CD14-positive monocyte (primary cell): ENCODE measurements at regions not wholly inside any gene's neighbourhood (a gene's known extent, or its start where the extent isn't known, plus 50 kb on each side); places are given as distances from the start of the nearest gene placed in this dataset.

Experiments used
- DNase-seq, 3 donors: peaks; one replicate each; pipeline ENCODE4 v3.0.0-alpha.2; 2011 to 2022
- H2AFZ ChIP-seq: 2 replicates; pipeline ENCODE4 v1.6.0; 2012; ENCODE audit warnings: mild to moderate bottlenecking, low read depth, low read length, inconsistent platforms; ENCODE audit not compliant: insufficient read depth, poor library complexity, severe bottlenecking
- H3K27ac ChIP-seq, 2 donors: 1 replicate in 1 of 2; 2 replicates in 1 of 2; pipeline ENCODE4 v1.5.1; 2012 to 2013; ENCODE audit warnings: low read length in 2 of 2, control low read depth in 1 of 2, inconsistent platforms in 1 of 2, low read depth in 1 of 2, mild to moderate bottlenecking in 1 of 2
- H3K27me3 ChIP-seq, 2 donors: one replicate each; pipeline versions ENCODE4 v1.6.0 to v1.6.1; 2011 to 2013; ENCODE audit warnings: low read length in 2 of 2; ENCODE audit not compliant: control insufficient read depth in 2 of 2, insufficient read depth in 2 of 2
- H3K36me3 ChIP-seq, 2 donors: replicated peaks in 1 of 2; 1 replicate in 1 of 2; 2 replicates in 1 of 2; pipeline versions ENCODE4 v1.5.1 to v1.6.1; 2012 to 2013; ENCODE audit warnings: low read length in 2 of 2, control low read depth in 1 of 2, inconsistent platforms in 1 of 2, mild to moderate bottlenecking in 1 of 2; ENCODE audit not compliant: insufficient read depth in 2 of 2, control insufficient read depth in 1 of 2
- H3K4me1 ChIP-seq, 2 donors: 1 replicate in 1 of 2; 2 replicates in 1 of 2; pipeline versions ENCODE4 v1.5.1 to v1.6.1; 2012 to 2013; ENCODE audit warnings: low read length in 2 of 2, control low read depth in 1 of 2, inconsistent platforms in 1 of 2, mild to moderate bottlenecking in 1 of 2, moderate library complexity in 1 of 2; ENCODE audit not compliant: insufficient read depth in 2 of 2, control insufficient read depth in 1 of 2
- H3K4me2 ChIP-seq: replicated peaks from 2 replicates; pipeline ENCODE3; 2012; ENCODE audit warnings: low read length, moderate library complexity, mild to moderate bottlenecking; ENCODE audit not compliant: poor library complexity, severe bottlenecking; ENCODE audit errors: extremely low read depth
- H3K4me3 ChIP-seq, 3 experiments: fragments of 200-600 bp in 1 of 3; sonication (generic) in 1 of 3; replicated peaks in 1 of 3; 1 replicate in 2 of 3; 2 replicates in 1 of 3; pipeline ENCODE4 v1.5.1; 2011 to 2013; ENCODE audit warnings: low read length in 3 of 3, mild to moderate bottlenecking in 3 of 3, control low read depth in 2 of 3, low read depth in 2 of 3, inconsistent platforms in 1 of 3, moderate library complexity in 1 of 3
- H3K79me2 ChIP-seq: 2 replicates; pipeline ENCODE4 v1.6.0; 2012; ENCODE audit warnings: mild to moderate bottlenecking, control low read depth, inconsistent platforms, low read length, moderate library complexity; ENCODE audit not compliant: insufficient read depth
- H3K9ac ChIP-seq: 2 replicates; pipeline ENCODE4 v1.6.0; 2017; ENCODE audit warnings: low read length, mild to moderate bottlenecking; ENCODE audit not compliant: insufficient read depth, poor library complexity, severe bottlenecking
- H3K9me3 ChIP-seq, 2 donors: replicated peaks in 1 of 2; 1 replicate in 1 of 2; 2 replicates in 1 of 2; pipeline versions ENCODE4 v1.5.1 to v1.6.1; 2012 to 2013; ENCODE audit warnings: low read length in 2 of 2, control low read depth in 1 of 2; ENCODE audit not compliant: control insufficient read depth in 1 of 2, insufficient read depth in 1 of 2
- H4K20me1 ChIP-seq: 2 replicates; pipeline ENCODE4 v1.6.0; 2012; ENCODE audit warnings: mild to moderate bottlenecking, low read length, control low read depth, moderate library complexity; ENCODE audit not compliant: insufficient read depth
- H3K27ac Mint-ChIP-seq, 7 donors: one replicate each; pipeline ENCODE4 v1.8.0; 2020; ENCODE audit warnings: mild to moderate bottlenecking in 7 of 7, mixed read lengths in 7 of 7, moderate library complexity in 6 of 7, inconsistent platforms in 2 of 7
- H3K27me3 Mint-ChIP-seq, 3 donors: one replicate each; pipeline ENCODE4 v1.8.0; 2021 to 2022; ENCODE audit warnings: low read depth in 3 of 3, mild to moderate bottlenecking in 3 of 3, mixed read lengths in 3 of 3, moderate library complexity in 3 of 3, inconsistent platforms in 1 of 3
- H3K36me3 Mint-ChIP-seq, 2 donors: one replicate each; pipeline ENCODE4 v1.8.0; 2020; ENCODE audit warnings: mixed read lengths in 2 of 2, inconsistent platforms in 1 of 2, mild to moderate bottlenecking in 1 of 2
- H3K4me1 Mint-ChIP-seq: one replicate; pipeline ENCODE4 v1.8.0; 2020; ENCODE audit warnings: mild to moderate bottlenecking, mixed read lengths
- H3K4me3 Mint-ChIP-seq, 2 donors: one replicate each; pipeline ENCODE4 v1.8.0; 2020; ENCODE audit warnings: mild to moderate bottlenecking in 2 of 2, mixed read lengths in 2 of 2, moderate library complexity in 1 of 2
- H3K9me3 Mint-ChIP-seq, 7 donors: one replicate each; pipeline ENCODE4 v1.8.0; 2020 to 2022; ENCODE audit warnings: mixed read lengths in 7 of 7, mild to moderate bottlenecking in 6 of 7, moderate library complexity in 6 of 7, inconsistent platforms in 2 of 7
- WGBS: methylation state at CpG from one replicate; pipeline ENCODE4 v1.1.5; 2013; ENCODE audit warnings: missing lambda C conversion rate; ENCODE audit not compliant: insufficient coverage; 5-methylcytosine and 5-hydroxymethylcytosine counted together
- intact Hi-C, 2 donors: fragments of 100-400 bp; cut with micrococcal nuclease; formaldehyde crosslinking; loops; one replicate each; pipeline versions ENCODE4 v1.15.0 to v1.15.1; 2023
- TF ChIP-seq, protein P1 (sequence below): fragments of 200-600 bp; IDR thresholded peaks from one replicate; pipeline ENCODE4 v1.8.0; 2022; ENCODE audit warnings: antibody characterized with exemption, mild to moderate bottlenecking

DNA sequence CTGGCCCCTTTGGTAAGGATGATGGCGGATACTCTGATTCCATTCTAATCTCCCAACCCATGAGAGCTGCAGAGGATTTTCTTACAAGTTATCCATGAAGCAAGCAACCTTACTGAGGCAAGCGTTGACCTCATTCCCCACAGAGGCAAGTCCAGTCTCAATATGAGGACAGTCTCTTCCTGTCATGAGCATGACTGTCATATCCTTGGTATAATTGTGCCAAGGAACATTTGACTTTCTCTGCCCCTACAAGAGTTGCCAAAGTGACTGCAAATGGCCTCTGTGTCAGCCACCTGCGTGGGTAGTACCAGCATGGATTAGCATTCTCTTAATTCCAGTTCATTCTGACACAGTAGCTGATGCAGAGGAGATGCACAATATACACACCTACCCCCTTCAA is 71.2 kb upstream of the TMEM158 start:
- Histone ChIP-seq H3K4me2 (no peak overlapping the region), H3K27ac (no peak overlapping the region), H3K79me2 (no peaks in the 10 kb centered on the region), H3K36me3 (no peaks in the 10 kb centered on the region), H2AFZ (no peak overlapping the region), H3K9ac (no peak overlapping the region), H3K4me3 (no peak overlapping the region), H3K9me3 (peaks cover 13 to 15% of the 10 kb centered on the region in 2 donors), H3K27me3 (no peaks in the 10 kb centered on the region), H3K4me1 (peaks cover 0 to 6% of the 10 kb centered on the region in 2 donors), H4K20me1 (no peaks in the 10 kb centered on the region)
- TF ChIP-seq, protein P1, sequence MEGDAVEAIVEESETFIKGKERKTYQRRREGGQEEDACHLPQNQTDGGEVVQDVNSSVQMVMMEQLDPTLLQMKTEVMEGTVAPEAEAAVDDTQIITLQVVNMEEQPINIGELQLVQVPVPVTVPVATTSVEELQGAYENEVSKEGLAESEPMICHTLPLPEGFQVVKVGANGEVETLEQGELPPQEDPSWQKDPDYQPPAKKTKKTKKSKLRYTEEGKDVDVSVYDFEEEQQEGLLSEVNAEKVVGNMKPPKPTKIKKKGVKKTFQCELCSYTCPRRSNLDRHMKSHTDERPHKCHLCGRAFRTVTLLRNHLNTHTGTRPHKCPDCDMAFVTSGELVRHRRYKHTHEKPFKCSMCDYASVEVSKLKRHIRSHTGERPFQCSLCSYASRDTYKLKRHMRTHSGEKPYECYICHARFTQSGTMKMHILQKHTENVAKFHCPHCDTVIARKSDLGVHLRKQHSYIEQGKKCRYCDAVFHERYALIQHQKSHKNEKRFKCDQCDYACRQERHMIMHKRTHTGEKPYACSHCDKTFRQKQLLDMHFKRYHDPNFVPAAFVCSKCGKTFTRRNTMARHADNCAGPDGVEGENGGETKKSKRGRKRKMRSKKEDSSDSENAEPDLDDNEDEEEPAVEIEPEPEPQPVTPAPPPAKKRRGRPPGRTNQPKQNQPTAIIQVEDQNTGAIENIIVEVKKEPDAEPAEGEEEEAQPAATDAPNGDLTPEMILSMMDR: no peak
- peaks cover 0 to 4% (median 1%) of the 10 kb centered on the region in 3 donors for H3K27me3 Mint-ChIP-seq
- no peak for DNase-seq
- 100% methylated on average over 2 of the region's 3 CpGs for WGBS
- H3K27ac Mint-ChIP-seq: no peak overlapping the region
- no peaks in the 10 kb centered on the region for H3K36me3 Mint-ChIP-seq
- no peak overlapping the region for H3K4me3 Mint-ChIP-seq
- intact Hi-C loops: no loop called here
- peaks cover 6 to 18% (median 16%) of the 10 kb centered on the region in 7 donors for H3K9me3 Mint-ChIP-seq
- peaks cover 8% of the 10 kb centered on the region for H3K4me1 Mint-ChIP-seq

DNA sequence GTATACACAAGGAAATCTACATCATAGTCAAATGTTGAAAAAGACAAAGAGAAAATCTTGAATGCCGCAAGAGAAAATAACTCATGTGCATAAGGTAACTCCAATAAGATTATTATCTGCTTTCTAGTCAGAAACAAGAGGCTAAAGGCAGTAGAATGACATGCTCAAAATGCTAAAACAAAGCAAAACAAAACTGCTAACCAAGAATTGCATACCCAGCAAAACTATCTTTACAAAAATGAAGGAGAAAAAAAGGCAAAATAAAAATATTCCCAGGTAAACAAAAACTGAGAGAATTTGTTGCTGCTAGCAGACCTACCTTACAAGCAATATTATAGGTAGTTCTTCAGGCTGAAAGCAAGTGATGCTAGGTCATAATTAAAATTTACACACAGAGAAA is 76.4 kb upstream of the TMEM158 start:
- Histone ChIP-seq H3K9me3 (peaks cover 13 to 19% of the 10 kb centered on the region in 2 donors), H4K20me1 (no peaks in the 10 kb centered on the region), H2AFZ (no peak overlapping the region), H3K4me2 (no peak overlapping the region), H3K9ac (no peak overlapping the region), H3K36me3 (no peaks in the 10 kb centered on the region), H3K4me3 (no peak overlapping the region), H3K79me2 (no peaks in the 10 kb centered on the region), H3K27ac (no peak overlapping the region), H3K27me3 (no peaks in the 10 kb centered on the region), H3K4me1 (no peaks in the 10 kb centered on the region)
- intact Hi-C loops: no loop called here
- Mint-ChIP-seq H3K27ac (no peak overlapping the region), H3K9me3 (peaks cover 12 to 28% (median 24%) of the 10 kb centered on the region in 7 donors), H3K36me3 (no peaks in the 10 kb centered on the region), H3K4me3 (no peak overlapping the region), H3K4me1 (no peaks in the 10 kb centered on the region), H3K27me3 (peaks cover 0 to 3% (median 1%) of the 10 kb centered on the region in 3 donors)
- no CpG with 5 or more reads among the region's 1 CpG for WGBS
- DNase-seq: no peak
- TF ChIP-seq, protein P1: no peak
